Adrenal gland (tissue), 9 donors: ENCODE measurements at regions not wholly inside any gene's neighbourhood (a gene's known extent, or its start where the extent isn't known, plus 50 kb on each side); places are given as distances from the start of the nearest gene placed in this dataset.

Experiments
- DNase-seq, 7 donors: peaks; one replicate each; pipeline ENCODE4 v3.0.0-alpha.2; 2019 to 2020
- H3K27ac ChIP-seq, 5 donors: fragments of 200-600 bp; sonication (generic) in 4 of 5; 1 replicate in 3 of 5; 2 replicates in 2 of 5; pipeline versions ENCODE4 v1.5.1 to v1.8.0; 2016 to 2020; ENCODE audit warnings: mild to moderate bottlenecking in 1 of 5
- H3K27me3 ChIP-seq: fragments of 200-600 bp; 2 replicates; pipeline ENCODE4 v1.8.0; 2021
- H3K36me3 ChIP-seq, 2 donors: fragments of 200-600 bp; replicated peaks in 1 of 2; 1 replicate in 1 of 2; 2 replicates in 1 of 2; pipeline versions ENCODE4 v1.5.1 to v1.8.0; 2018 to 2022
- H3K4me1 ChIP-seq, 2 donors: fragments of 200-600 bp; replicated peaks in 1 of 2; 1 replicate in 1 of 2; 2 replicates in 1 of 2; pipeline versions ENCODE4 v1.5.1 to v1.8.0; 2018 to 2021
- H3K4me3 ChIP-seq, 4 donors: fragments of 200-600 bp; sonication (generic) in 3 of 4; one replicate each; pipeline ENCODE4 v1.5.1; 2016 to 2018
- H3K9me3 ChIP-seq, 3 donors: fragments of 200-600 bp; sonication (generic) in 1 of 3; replicated peaks in 1 of 3; 1 replicate in 2 of 3; 2 replicates in 1 of 3; pipeline versions ENCODE4 v1.5.1 to v1.8.0; 2016 to 2021
- CTCF ChIP-seq, 6 experiments: fragments of 450-650 bp in 4 of 6; fragments of 200-600 bp in 2 of 6; sonication (generic) in 1 of 6; IDR thresholded peaks; 1 replicate in 5 of 6; 2 replicates in 1 of 6; pipeline versions ENCODE4 v1.5.1 to v1.8.0; 2016 to 2021; ENCODE audit warnings: antibody characterized with exemption in 6 of 6, mild to moderate bottlenecking in 2 of 6, moderate library complexity in 1 of 6
- POLR2A ChIP-seq, 2 donors: fragments of 450-650 bp; IDR thresholded peaks; one replicate each; pipeline ENCODE4 v1.6.1; 2017; ENCODE audit warnings: antibody characterized with exemption in 2 of 2, mild to moderate bottlenecking in 2 of 2, moderate library complexity in 1 of 2
- WGBS, 4 donors: extraction: QIAGEN DNeasy Blood & Tissue Kit in 2 of 4; methylation state at CpG; one replicate each; pipeline versions ENCODE4 v1.1.5 to v1.1.7; 2013 to 2017; 5-methylcytosine and 5-hydroxymethylcytosine counted together
- intact Hi-C, 2 donors: fragments of 100-400 bp; cut with DNase I; formaldehyde crosslinking; loops; one replicate each; pipeline versions ENCODE4 v1.14.1 to v1.15.0; 2022 to 2023
- donor health status: healthy with polysubstance abuse.
- donor health status: Bipolar disorder and iron deficiency.
- donor health status: DM: yes; HTN: yes; CAD: no.
- donor health status: DM: no; HTN: no; CAD: no.
- donor health status: DM: no; HTN: no; CAD: no.

GRCh38 chr2:53379547-53379946 is 388.1 kb upstream of the CHAC2 start:
- intact Hi-C loops, result no loop called here
- Histone ChIP-seq H3K27me3 (no peaks in the 10 kb centered on the region), H3K9me3 (no peaks in the 10 kb centered on the region), H3K27ac (no peak overlapping the region), H3K36me3 (no peaks in the 10 kb centered on the region), H3K4me1 (no peaks in the 10 kb centered on the region), H3K4me3 (no peak overlapping the region)
- TF ChIP-seq CTCF (IDR thresholded peaks at IDR 0.05) (no peak), POLR2A (IDR thresholded peaks at IDR 0.05) (no peak)
- no peak for DNase-seq

GRCh38 chr2:53378791-53379190 is 388.8 kb upstream of the CHAC2 start:
- no peak for DNase-seq
- H3K4me1 ChIP-seq, result no peaks in the 10 kb centered on the region
- intact Hi-C loops, result no loop called here
- no peak for TF ChIP-seq POLR2A (IDR thresholded peaks at IDR 0.05)
- no peak for TF ChIP-seq CTCF (IDR thresholded peaks at IDR 0.05)
- H3K27ac ChIP-seq, result no peak overlapping the region
- H3K27me3 ChIP-seq, result no peaks in the 10 kb centered on the region
- H3K9me3 ChIP-seq, result no peaks in the 10 kb centered on the region
- H3K36me3 ChIP-seq, result no peaks in the 10 kb centered on the region
- WGBS, 4 donors, result 35 to 61% (median 54%) methylated on average over 1 of the region's 1 CpG
- H3K4me3 ChIP-seq, result no peak overlapping the region

GRCh38 chr2:53373126-53373525 is 394.5 kb upstream of the CHAC2 start:
- intact Hi-C loops, result no loop called here
- TF ChIP-seq CTCF (IDR thresholded peaks at IDR 0.05), result no peak
- TF ChIP-seq POLR2A (IDR thresholded peaks at IDR 0.05), result no peak
- DNase-seq, result no peak
- Histone ChIP-seq H3K27ac (no peak overlapping the region), H3K9me3 (peaks cover 0 to 2% (median 0%) of the 10 kb centered on the region in 3 donors), H3K4me1 (no peaks in the 10 kb centered on the region), H3K27me3 (no peaks in the 10 kb centered on the region), H3K36me3 (no peaks in the 10 kb centered on the region), H3K4me3 (no peak overlapping the region)
- WGBS, 4 donors, result 73 to 94% (median 79%) methylated on average over 1 of the region's 1 CpG

GRCh38 chr2:53366543-53366942 is 401.1 kb upstream of the CHAC2 start:
- WGBS, 4 donors, result 73 to 84% (median 78%) methylated on average over 3 of the region's 3 CpGs
- peaks cover 0 to 10% (median 0%) of the 10 kb centered on the region in 3 donors for H3K9me3 ChIP-seq
- TF ChIP-seq POLR2A (IDR thresholded peaks at IDR 0.05) (no peak), CTCF (IDR thresholded peaks at IDR 0.05) (no peak)
- intact Hi-C loops, result no loop called here
- no peak overlapping the region for H3K27ac ChIP-seq
- no peak for DNase-seq
- no peaks in the 10 kb centered on the region for H3K4me1 ChIP-seq
- no peaks in the 10 kb centered on the region for H3K36me3 ChIP-seq
- H3K27me3 ChIP-seq, result no peaks in the 10 kb centered on the region
- no peak overlapping the region for H3K4me3 ChIP-seq
